ENCODE measurements at regions not wholly inside any gene's neighbourhood (a gene's known extent, or its start where the extent isn't known, plus 50 kb on each side); places are given as distances from the start of the nearest gene placed in this dataset.

DNA sequence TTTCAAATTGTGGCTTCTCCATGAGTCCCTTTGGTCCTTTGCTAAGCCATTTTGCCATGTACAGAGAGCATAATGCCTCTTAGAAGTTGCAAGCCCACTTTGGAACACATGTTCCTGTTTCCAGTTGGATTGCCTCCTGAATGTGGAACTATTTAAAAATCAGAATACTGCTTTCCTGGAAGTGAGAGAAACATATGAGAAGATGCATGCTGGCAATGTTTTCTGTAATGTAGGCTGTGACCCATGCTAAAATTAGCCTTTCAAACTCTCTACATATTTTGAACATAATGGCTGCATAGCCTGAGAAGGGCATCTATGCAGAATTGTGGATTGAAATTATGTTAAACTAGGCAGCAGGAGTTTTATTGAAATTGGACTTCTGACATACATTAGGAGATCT, 175.5 kb upstream of the PAPPA start:
- TF ChIP-seq, protein P1, sequence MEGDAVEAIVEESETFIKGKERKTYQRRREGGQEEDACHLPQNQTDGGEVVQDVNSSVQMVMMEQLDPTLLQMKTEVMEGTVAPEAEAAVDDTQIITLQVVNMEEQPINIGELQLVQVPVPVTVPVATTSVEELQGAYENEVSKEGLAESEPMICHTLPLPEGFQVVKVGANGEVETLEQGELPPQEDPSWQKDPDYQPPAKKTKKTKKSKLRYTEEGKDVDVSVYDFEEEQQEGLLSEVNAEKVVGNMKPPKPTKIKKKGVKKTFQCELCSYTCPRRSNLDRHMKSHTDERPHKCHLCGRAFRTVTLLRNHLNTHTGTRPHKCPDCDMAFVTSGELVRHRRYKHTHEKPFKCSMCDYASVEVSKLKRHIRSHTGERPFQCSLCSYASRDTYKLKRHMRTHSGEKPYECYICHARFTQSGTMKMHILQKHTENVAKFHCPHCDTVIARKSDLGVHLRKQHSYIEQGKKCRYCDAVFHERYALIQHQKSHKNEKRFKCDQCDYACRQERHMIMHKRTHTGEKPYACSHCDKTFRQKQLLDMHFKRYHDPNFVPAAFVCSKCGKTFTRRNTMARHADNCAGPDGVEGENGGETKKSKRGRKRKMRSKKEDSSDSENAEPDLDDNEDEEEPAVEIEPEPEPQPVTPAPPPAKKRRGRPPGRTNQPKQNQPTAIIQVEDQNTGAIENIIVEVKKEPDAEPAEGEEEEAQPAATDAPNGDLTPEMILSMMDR (conservative IDR thresholded peaks at IDR 0.05; ENCODE audit: low read length), result no peak
- no peak for TF ChIP-seq EZH2phosphoT487 (IDR thresholded peaks at IDR 0.05; ENCODE audit: borderline replicate concordance)

Measured in Loucy (cell line).